CD4-positive, alpha-beta T cell treated with Interleukin-4 for 1 hour (primary cell): ENCODE measurements at regions not wholly inside any gene's neighbourhood (a gene's known extent, or its start where the extent isn't known, plus 50 kb on each side); places are given as distances from the start of the nearest gene placed in this dataset.

Source experiments
- DNase-seq, 2 donors: peaks; one replicate each; pipeline ENCODE4 v3.0.0-alpha.2; 2020 to 2022

- DNase-seq = no peak
Observed at GRCh38 chr10:71159892-71160291, 52.5 kb upstream of the UNC5B start.

- DNase-seq = no peak
Observed at GRCh38 chr10:71161425-71161824, 50.9 kb upstream of the UNC5B start.
